ENCODE measurements at regions not wholly inside any gene's neighbourhood (a gene's known extent, or its start where the extent isn't known, plus 50 kb on each side); places are given as distances from the start of the nearest gene placed in this dataset.

GRCh38 chr13:56850852-56851251 lies 289.9 kb upstream of the PRR20A start:
- DNase-seq, result no peak

- DNase-seq, result no peak
Measured at GRCh38 chr13:56861476-56861875, 279.2 kb upstream of the PRR20A start.

GRCh38 chr13:56864451-56864850 lies 276.3 kb upstream of the PRR20A start:
- no peak for DNase-seq

- DNase-seq, result no peak
Measured at GRCh38 chr13:56865416-56865815, 275.3 kb upstream of the PRR20A start.

GRCh38 chr13:56869671-56870070 lies 271.0 kb upstream of the PRR20A start:
- no peak for DNase-seq

GRCh38 chr13:56886398-56886797 lies 254.3 kb upstream of the PRR20A start:
- DNase-seq, result no peak

GRCh38 chr13:56888455-56888854 lies 252.3 kb upstream of the PRR20A start:
- no peak for DNase-seq

GRCh38 chr13:56893843-56894242 lies 246.9 kb upstream of the PRR20A start:
- no peak for DNase-seq

GRCh38 chr13:56900549-56901279 lies 240.0 kb upstream of the PRR20A start:
- no peak for DNase-seq

GRCh38 chr13:56902276-56902675 lies 238.4 kb upstream of the PRR20A start:
- DNase-seq, result no peak

GRCh38 chr13:56903710-56904282 lies 236.9 kb upstream of the PRR20A start:
- no peak for DNase-seq

- DNase-seq, result no peak
Measured at GRCh38 chr13:56906909-56907308, 233.8 kb upstream of the PRR20A start.

GRCh38 chr13:56907766-56908165 lies 233.0 kb upstream of the PRR20A start:
- DNase-seq, result no peak

GRCh38 chr13:56909896-56910600 lies 230.7 kb upstream of the PRR20A start:
- DNase-seq, result no peak

GRCh38 chr13:56917966-56918365 lies 222.8 kb upstream of the PRR20A start:
- DNase-seq, result no peak

GRCh38 chr13:56923626-56924140 lies 217.0 kb upstream of the PRR20A start:
- no peak for DNase-seq

GRCh38 chr13:56924401-56924800 lies 216.3 kb upstream of the PRR20A start:
- no peak for DNase-seq

- DNase-seq, result no peak
Measured at GRCh38 chr13:56932104-56932503, 208.6 kb upstream of the PRR20A start.

- DNase-seq, result no peak
Measured at GRCh38 chr13:56953965-56954364, 186.8 kb upstream of the PRR20A start.

GRCh38 chr13:56975647-56976046 lies 165.1 kb upstream of the PRR20A start:
- DNase-seq, result no peak

- no peak for DNase-seq
Measured at GRCh38 chr13:56980856-56981255, 159.9 kb upstream of the PRR20A start.

- no peak for DNase-seq
Measured at GRCh38 chr13:56986121-56986520, 154.6 kb upstream of the PRR20A start.

GRCh38 chr13:56988543-56988942 lies 152.2 kb upstream of the PRR20A start:
- DNase-seq, result no peak

GRCh38 chr13:57003682-57004081 lies 137.0 kb upstream of the PRR20A start:
- DNase-seq, result no peak

Measured in NCI-H446 treated with DMSO at 0.1 percent for 48 hours (cell line).